ENCODE measurements at regions not wholly inside any gene's neighbourhood (a gene's known extent, or its start where the extent isn't known, plus 50 kb on each side); places are given as distances from the start of the nearest gene placed in this dataset.

GRCh38 chr5:60323596-60323995 is 376.4 kb downstream of the DEPDC1B start:
- TF ChIP-seq CTCF (IDR thresholded peaks at IDR 0.05 in 2 of 3, conservative IDR thresholded peaks at IDR 0.05 in 1 of 3; ENCODE audit: control insufficient read depth in 2 of 3, extremely low read depth in 1 of 3, insufficient read depth in 1 of 3, low read depth in 3 of 3, low read length in 3 of 3) (no peak), EZH2 (IDR thresholded peaks at IDR 0.05; ENCODE audit: borderline replicate concordance, control insufficient read depth, low read depth, low read length) (no peak), CREM (IDR thresholded peaks at IDR 0.05; ENCODE audit: low read depth) (no peak), REST (IDR thresholded peaks at IDR 0.05; ENCODE audit: low read depth, low read length) (no peak), MAX (IDR thresholded peaks at IDR 0.05; ENCODE audit: low read depth, low read length) (no peak)
